IMR-90 (cell line): ENCODE measurements at regions not wholly inside any gene's neighbourhood (a gene's known extent, or its start where the extent isn't known, plus 50 kb on each side); places are given as distances from the start of the nearest gene placed in this dataset.

Source experiments
- ATAC-seq: fragments of 200-7000 bp; cut with Tn5 transposase; 2 replicates; pipeline ENCODE4 v1.9.1; 2020; ENCODE audit warnings: low read depth, mild to moderate bottlenecking, moderate library complexity
- BruUV-seq: library from RNA; stranded (reverse); fragments of 400-500 nt; replicated peaks from 2 replicates; lab custom pipeline; 2021; lab: Mats Ljungman, UMichigan
- CTCF ChIA-PET: fragments of 300-600 bp; formaldehyde crosslinking; extraction: SDS; loops from one replicate; lab custom pipeline; 2021; ENCODE audit warnings: antibody characterized with exemption; lab: Yijun Ruan, JAX
- POLR2A ChIA-PET: fragments of 300-600 bp; sonication (Branson Sonifier 250); formaldehyde crosslinking; loops from one replicate; lab custom pipeline; 2022; ENCODE audit warnings: antibody characterized with exemption; ENCODE audit not compliant: unreplicated experiment; lab: Charles Lee
- DNase-seq: peaks from one replicate; pipeline ENCODE4 v3.0.0; 2013
- H2AFZ ChIP-seq: replicated peaks from 2 replicates; pipeline ENCODE3; 2013; ENCODE audit warnings: low read length, mild to moderate bottlenecking; ENCODE audit not compliant: poor library complexity
- H2AK5ac ChIP-seq: 2 replicates; pipeline ENCODE4 v1.6.1; 2013; ENCODE audit warnings: low read depth, low read length, inconsistent platforms
- H2AK9ac ChIP-seq: replicated peaks from 2 replicates; pipeline ENCODE3; 2013; ENCODE audit warnings: mild to moderate bottlenecking, low read depth, low read length, moderate library complexity; ENCODE audit not compliant: poor library complexity
- H2BK120ac ChIP-seq: 2 replicates; pipeline ENCODE4 v1.6.1; 2013; ENCODE audit warnings: low read depth, low read length, inconsistent platforms
- H2BK15ac ChIP-seq: 3 replicates; pipeline ENCODE4 v1.6.1; 2013; ENCODE audit warnings: low read depth, low read length, inconsistent platforms
- H2BK20ac ChIP-seq: 2 replicates; pipeline ENCODE4 v1.6.1; 2013; ENCODE audit warnings: low read depth, mild to moderate bottlenecking, inconsistent platforms, low read length, moderate library complexity
- H2BK5ac ChIP-seq: 2 replicates; pipeline ENCODE4 v1.6.1; 2013; ENCODE audit warnings: mild to moderate bottlenecking, low read depth, low read length, inconsistent platforms; ENCODE audit not compliant: poor library complexity, severe bottlenecking
- H3K14ac ChIP-seq: replicated peaks from 2 replicates; pipeline ENCODE4 v1.6.1; 2013; ENCODE audit warnings: low read depth, low read length, inconsistent platforms
- H3K18ac ChIP-seq: 2 replicates; pipeline ENCODE4 v1.6.1; 2013; ENCODE audit warnings: low read depth, low read length, control low read depth
- H3K23ac ChIP-seq: 2 replicates; pipeline ENCODE4 v1.6.1; 2013; ENCODE audit warnings: low read depth, low read length, inconsistent platforms
- H3K27ac ChIP-seq: 2 replicates; pipeline ENCODE4 v1.5.1; 2013; ENCODE audit warnings: mild to moderate bottlenecking, control low read depth, low read length; ENCODE audit not compliant: insufficient read depth
- H3K27me3 ChIP-seq: 2 replicates; pipeline ENCODE4 v1.6.1; 2013; ENCODE audit warnings: low read length; ENCODE audit not compliant: control insufficient read depth, insufficient read depth
- H3K36me3 ChIP-seq: 2 replicates; pipeline ENCODE4 v1.6.1; 2013; ENCODE audit warnings: low read length, mixed read lengths; ENCODE audit not compliant: control insufficient read depth, insufficient read depth
- H3K4ac ChIP-seq: 2 replicates; pipeline ENCODE4 v1.6.1; 2013; ENCODE audit warnings: low read depth, low read length, inconsistent platforms
- H3K4me1 ChIP-seq: 2 replicates; pipeline ENCODE4 v1.6.1; 2013; ENCODE audit warnings: low read length, mixed read lengths; ENCODE audit not compliant: control insufficient read depth, insufficient read depth
- H3K4me2 ChIP-seq: 2 replicates; pipeline ENCODE4 v1.6.1; 2013; ENCODE audit warnings: low read depth, mild to moderate bottlenecking, control low read depth, low read length, moderate library complexity
- H3K4me3 ChIP-seq: 2 replicates; pipeline ENCODE4 v1.5.1; 2013; ENCODE audit warnings: low read depth, mild to moderate bottlenecking, control low read depth, low read length, moderate library complexity; ENCODE audit not compliant: insufficient read depth
- H3K56ac ChIP-seq: 2 replicates; pipeline ENCODE4 v1.6.1; 2013; ENCODE audit warnings: low read length, inconsistent platforms; ENCODE audit not compliant: insufficient read depth; ENCODE audit errors: extremely low read depth
- H3K79me1 ChIP-seq, 2 experiments: 2 replicates each; pipeline ENCODE4 v1.6.1; 2013; ENCODE audit warnings: low read length in 2 of 2, inconsistent platforms in 1 of 2, low read depth in 1 of 2
- H3K9ac ChIP-seq: 2 replicates; pipeline ENCODE4 v1.6.1; 2013; ENCODE audit warnings: low read depth, low read length, control low read depth
- H3K9me1 ChIP-seq: 2 replicates; pipeline ENCODE4 v1.6.1; 2013; ENCODE audit warnings: low read length, inconsistent platforms; ENCODE audit not compliant: insufficient read depth
- H3K9me3 ChIP-seq: 2 replicates; pipeline ENCODE4 v1.6.1; 2013; ENCODE audit warnings: low read length; ENCODE audit not compliant: control insufficient read depth, insufficient read depth
- H4K20me1 ChIP-seq: 2 replicates; pipeline ENCODE4 v1.6.1; 2013; ENCODE audit warnings: low read length, inconsistent platforms; ENCODE audit not compliant: insufficient read depth
- H4K5ac ChIP-seq: 2 replicates; pipeline ENCODE4 v1.6.1; 2013; ENCODE audit warnings: mild to moderate bottlenecking, low read depth, low read length, control low read depth
- H4K8ac ChIP-seq, 2 experiments: 2 replicates each; pipeline ENCODE4 v1.6.1; 2013; ENCODE audit warnings: low read depth in 2 of 2, low read length in 2 of 2, control low read depth in 1 of 2, inconsistent platforms in 1 of 2
- H4K91ac ChIP-seq: 2 replicates; pipeline ENCODE4 v1.6.1; 2013; ENCODE audit warnings: low read depth, low read length, inconsistent platforms; ENCODE audit not compliant: insufficient read depth
- BHLHE40 ChIP-seq: fragments of 150-350 bp; IDR thresholded peaks from 2 replicates; pipeline ENCODE4 v1.6.1; 2016; ENCODE audit warnings: mild to moderate bottlenecking, low read depth, low read length
- CEBPB ChIP-seq: IDR thresholded peaks from 2 replicates; pipeline ENCODE4 v1.6.1; 2012; ENCODE audit warnings: low read depth, low read length, improper control_type of control experiment
- CHD1 ChIP-seq: IDR thresholded peaks from 2 replicates; pipeline ENCODE4 v1.6.1; 2012; ENCODE audit warnings: low read depth, low read length, improper control_type of control experiment
- CTCF ChIP-seq: conservative IDR thresholded peaks from 2 replicates; pipeline ENCODE4 v1.5.1; 2012; ENCODE audit warnings: mild to moderate bottlenecking, low read depth, low read length, improper control_type of control experiment
- ELK1 ChIP-seq: fragments of 150-350 bp; IDR thresholded peaks from 2 replicates; pipeline ENCODE4 v1.6.1; 2016; ENCODE audit warnings: low read depth, mild to moderate bottlenecking, low read length, moderate library complexity, borderline replicate concordance
- FOS ChIP-seq: fragments of 150-350 bp; IDR thresholded peaks from 2 replicates; pipeline ENCODE4 v1.6.1; 2016; ENCODE audit warnings: low read depth, low read length
- MAFK ChIP-seq: IDR thresholded peaks from 2 replicates; pipeline ENCODE4 v1.6.1; 2012; ENCODE audit warnings: low read depth, low read length, improper control_type of control experiment
- MAZ ChIP-seq: IDR thresholded peaks from 2 replicates; pipeline ENCODE4 v1.6.1; 2012; ENCODE audit warnings: low read depth, mild to moderate bottlenecking, low read length, improper control_type of control experiment, moderate library complexity, borderline replicate concordance
- MXI1 ChIP-seq: IDR thresholded peaks from 2 replicates; pipeline ENCODE4 v1.6.1; 2012; ENCODE audit warnings: low read depth, mild to moderate bottlenecking, low read length, moderate library complexity, borderline replicate concordance
- NFE2L2 ChIP-seq: fragments of 150-350 bp; IDR thresholded peaks from 2 replicates; pipeline ENCODE4 v1.6.1; 2016; ENCODE audit warnings: low read depth, mild to moderate bottlenecking, low read length
- POLR2A ChIP-seq: IDR thresholded peaks from 2 replicates; pipeline ENCODE4 v1.6.1; 2012; ENCODE audit warnings: mild to moderate bottlenecking, low read depth, low read length
- RAD21 ChIP-seq: IDR thresholded peaks from 2 replicates; pipeline ENCODE4 v1.6.1; 2012; ENCODE audit warnings: low read length, improper control_type of control experiment
- RCOR1 ChIP-seq: IDR thresholded peaks from 2 replicates; pipeline ENCODE4 v1.6.1; 2012; ENCODE audit warnings: mild to moderate bottlenecking, low read length, improper control_type of control experiment; ENCODE audit not compliant: insufficient replicate concordance
- RFX5 ChIP-seq: IDR thresholded peaks from 2 replicates; pipeline ENCODE4 v1.8.0; 2012; ENCODE audit warnings: low read depth, mild to moderate bottlenecking, low read length, moderate library complexity
- SMC3 ChIP-seq: fragments of 150-350 bp; IDR thresholded peaks from 2 replicates; pipeline ENCODE4 v1.6.1; 2016; ENCODE audit warnings: low read depth, mild to moderate bottlenecking, antibody characterized with exemption, low read length, moderate library complexity
- WGBS, 2 experiments: methylation state at CpG; one replicate each; pipeline versions ENCODE4 v1.1.5 to v1.1.7; 2013; ENCODE audit warnings: missing lambda C conversion rate in 2 of 2; ENCODE audit not compliant: insufficient read length in 1 of 2; ENCODE audit errors: extremely low coverage in 2 of 2; 5-methylcytosine and 5-hydroxymethylcytosine counted together
- dilution Hi-C: fragments of 300-500 bp; cut with HindIII; formaldehyde crosslinking; loops from one replicate; pipeline ENCODE4 v1.14.3; 2018; ENCODE audit warnings: low sequenced_read_pairs; ENCODE audit not compliant: unreplicated experiment
- in situ Hi-C: fragments of 300-500 bp; cut with MboI; formaldehyde crosslinking; loops from 3 replicates; pipeline ENCODE4 v1.14.3; 2019; ENCODE audit warnings: low sequenced_read_pairs, inconsistent platforms, mixed read lengths
- intact Hi-C: fragments of 100-400 bp; cut with micrococcal nuclease; formaldehyde crosslinking; loops from 2 replicates; pipeline ENCODE4 v1.10.0; 2022

- H3K9ac ChIP-seq, result no peak overlapping the region
- BruUV-seq, result no TSS peak
- ATAC-seq (peak; percentile 85), DNase-seq (peak; percentile 94)
- peak overlapping the region; percentile 54 for H2AK5ac ChIP-seq
- peak overlapping the region; percentile 59; the same call in 1 of the 2 replicates for H3K4me2 ChIP-seq
- no peak overlapping the region for H2AK9ac ChIP-seq
- peaks cover 9% of the 10 kb centered on the region for H3K4me1 ChIP-seq
- peak overlapping the region; percentile 64; the same call in 1 of the 2 replicates for H4K5ac ChIP-seq
- no peaks in the 10 kb centered on the region for H3K27me3 ChIP-seq
- no CpG with 5 or more reads among the region's 6 CpGs for WGBS, 2 experiments
- peak overlapping the region; percentile 64 for H3K14ac ChIP-seq
- H3K79me1 ChIP-seq, result no peaks in the 10 kb centered on the region
- CTCF ChIA-PET, result interaction anchor here (1.0 kb wide), 1 partner anchor 302 kb away, joined by 7 read pairs; no protein-coding TSS in a partner anchor
- H4K20me1 ChIP-seq, result no peaks in the 10 kb centered on the region
- POLR2A ChIA-PET, result no interaction called here
- intact Hi-C loops (no loop called here), dilution Hi-C loops (no loop called here), in situ Hi-C loops (no loop called here)
- H4K8ac ChIP-seq, result peak overlapping the region in 1 of 2 experiments; percentile 79
- peak overlapping the region; percentile 71 for H3K18ac ChIP-seq
- no peak overlapping the region for H3K56ac ChIP-seq
- H2BK120ac ChIP-seq, result peak overlapping the region; percentile 89
- no peaks in the 10 kb centered on the region for H3K36me3 ChIP-seq
- peak overlapping the region; percentile 65 for H3K4ac ChIP-seq
- H2AFZ ChIP-seq, result peak overlapping the region; percentile 24
- peak overlapping the region; percentile 74; the same call in 1 of the 2 replicates for H3K27ac ChIP-seq
- H2BK5ac ChIP-seq, result peak overlapping the region; percentile 65
- peaks cover 9% of the 10 kb centered on the region for H3K9me1 ChIP-seq
- peak overlapping the region; percentile 68; the same call in 1 of the 2 replicates for H4K91ac ChIP-seq
- peak overlapping the region; percentile 71; the same call in 1 of the 3 replicates for H2BK15ac ChIP-seq
- no peaks in the 10 kb centered on the region for H3K9me3 ChIP-seq
- H3K23ac ChIP-seq, result peak overlapping the region; percentile 72
- H2BK20ac ChIP-seq, result peak overlapping the region; percentile 96
- no peak overlapping the region for H3K4me3 ChIP-seq
- peak; percentile 47; the same call in 1 of the 2 replicates for TF ChIP-seq BHLHE40
- TF ChIP-seq RFX5, result no peak
- no peak for TF ChIP-seq POLR2A
- TF ChIP-seq CTCF, result no peak
- TF ChIP-seq SMC3, result no peak
- TF ChIP-seq CEBPB, result peak; percentile 41; the same call in 1 of the 2 replicates
- no peak for TF ChIP-seq RCOR1
- no peak for TF ChIP-seq MAZ
- TF ChIP-seq MAFK, result no peak
- TF ChIP-seq FOS, result no peak; the same call in 1 of the 2 replicates
- no peak for TF ChIP-seq MXI1
- TF ChIP-seq NFE2L2, result peak; percentile 87
- no peak for TF ChIP-seq RAD21
- TF ChIP-seq CHD1, result no peak
- no peak for TF ChIP-seq ELK1
Measured at GRCh38 chr4:108270466-108271450, 102.0 kb upstream of the LEF1 start.
